Subcutaneous abdominal adipose tissue (tissue), 5 donors: ENCODE measurements at regions not wholly inside any gene's neighbourhood (a gene's known extent, or its start where the extent isn't known, plus 50 kb on each side); places are given as distances from the start of the nearest gene placed in this dataset.
"Not testable (repeated sequence)": the region's sequence is repeated elsewhere in the genome, so short reads cannot be mapped to it uniquely, and the experiment has no call there.

Experiments
- H3K27ac ChIP-seq: one replicate; pipeline ENCODE4 v1.7.0; 2013; ENCODE audit warnings: low read depth, mild to moderate bottlenecking, inconsistent platforms, low read length, moderate library complexity
- H3K27me3 ChIP-seq, 5 donors: one replicate each; pipeline ENCODE4 v1.7.0; 2013; ENCODE audit warnings: low read length in 5 of 5, inconsistent platforms in 1 of 5; ENCODE audit not compliant: control insufficient read depth in 5 of 5, insufficient read depth in 4 of 5
- H3K36me3 ChIP-seq, 5 donors: one replicate each; pipeline ENCODE4 v1.7.0; 2013; ENCODE audit warnings: low read length in 5 of 5; ENCODE audit not compliant: control insufficient read depth in 5 of 5, insufficient read depth in 5 of 5
- H3K4me1 ChIP-seq, 5 donors: one replicate each; pipeline ENCODE4 v1.7.0; 2013; ENCODE audit warnings: low read length in 5 of 5, mild to moderate bottlenecking in 3 of 5, moderate library complexity in 1 of 5; ENCODE audit not compliant: control insufficient read depth in 5 of 5, insufficient read depth in 5 of 5
- H3K4me3 ChIP-seq, 5 donors: one replicate each; pipeline ENCODE4 v1.7.0; 2013; ENCODE audit warnings: low read length in 5 of 5, low read depth in 1 of 5
- H3K9ac ChIP-seq, 5 donors: one replicate each; pipeline ENCODE4 v1.7.0; 2013; ENCODE audit warnings: low read length in 5 of 5, mild to moderate bottlenecking in 4 of 5, moderate library complexity in 3 of 5
- H3K9me3 ChIP-seq, 5 donors: one replicate each; pipeline ENCODE4 v1.7.0; 2013; ENCODE audit warnings: low read length in 5 of 5; ENCODE audit not compliant: control insufficient read depth in 5 of 5
- donor health status: healthy.
- donor health status: healthy.
- donor health status: healthy.
- donor health status: healthy.
- donor health status: healthy.

DNA sequence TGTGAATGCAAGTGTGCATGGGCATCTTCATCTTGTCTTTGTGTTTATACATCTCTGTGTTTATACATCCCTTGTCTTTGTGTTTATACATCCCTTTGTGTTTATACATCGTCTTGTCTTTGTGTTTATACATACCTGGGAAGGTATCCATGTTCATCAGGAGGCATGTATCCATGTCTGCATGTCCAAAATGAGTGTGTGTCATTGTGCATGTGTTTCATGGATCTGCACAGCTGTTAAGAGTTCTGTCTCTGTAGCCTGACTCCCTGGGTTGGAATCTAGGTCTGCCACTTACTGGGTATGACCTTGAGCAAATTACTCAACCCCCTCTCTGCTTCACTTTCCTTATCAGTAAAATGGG, 50.1 kb upstream of the SIRPA start:
- Histone ChIP-seq H3K9ac (no peak overlapping the region), H3K4me1 (peaks cover 3 to 61% (median 42%) of the 10 kb centered on the region in 5 donors), H3K27ac (no peak overlapping the region), H3K4me3 (no peak overlapping the region), H3K36me3 (no peaks in the 10 kb centered on the region), H3K27me3 (no peaks in the 10 kb centered on the region), H3K9me3 (no peaks in the 10 kb centered on the region)

- no peak overlapping the region for H3K27ac ChIP-seq
- peak overlapping the region in 1 of 5 donors; percentile 6 for H3K9ac ChIP-seq
- peaks cover 3 to 61% (median 40%) of the 10 kb centered on the region in 5 donors for H3K4me1 ChIP-seq
- H3K4me3 ChIP-seq, result no peak overlapping the region
- no peaks in the 10 kb centered on the region for H3K27me3 ChIP-seq
- no peaks in the 10 kb centered on the region for H3K36me3 ChIP-seq
- no peaks in the 10 kb centered on the region for H3K9me3 ChIP-seq
Observed at GRCh38 chr20:1844325-1845162, 50.7 kb upstream of the SIRPA start.

- H3K9ac ChIP-seq, result no peak overlapping the region
- no peak overlapping the region for H3K27ac ChIP-seq
- H3K4me3 ChIP-seq, result no peak overlapping the region
- no peaks in the 10 kb centered on the region for H3K9me3 ChIP-seq
- H3K4me1 ChIP-seq, result peaks cover 3 to 53% (median 40%) of the 10 kb centered on the region in 5 donors
- peaks cover 0 to 4% (median 2%) of the 10 kb centered on the region in 5 donors for H3K27me3 ChIP-seq
- no peaks in the 10 kb centered on the region for H3K36me3 ChIP-seq
Observed at GRCh38 chr20:1842281-1842680, 52.9 kb upstream of the SIRPA start.

DNA sequence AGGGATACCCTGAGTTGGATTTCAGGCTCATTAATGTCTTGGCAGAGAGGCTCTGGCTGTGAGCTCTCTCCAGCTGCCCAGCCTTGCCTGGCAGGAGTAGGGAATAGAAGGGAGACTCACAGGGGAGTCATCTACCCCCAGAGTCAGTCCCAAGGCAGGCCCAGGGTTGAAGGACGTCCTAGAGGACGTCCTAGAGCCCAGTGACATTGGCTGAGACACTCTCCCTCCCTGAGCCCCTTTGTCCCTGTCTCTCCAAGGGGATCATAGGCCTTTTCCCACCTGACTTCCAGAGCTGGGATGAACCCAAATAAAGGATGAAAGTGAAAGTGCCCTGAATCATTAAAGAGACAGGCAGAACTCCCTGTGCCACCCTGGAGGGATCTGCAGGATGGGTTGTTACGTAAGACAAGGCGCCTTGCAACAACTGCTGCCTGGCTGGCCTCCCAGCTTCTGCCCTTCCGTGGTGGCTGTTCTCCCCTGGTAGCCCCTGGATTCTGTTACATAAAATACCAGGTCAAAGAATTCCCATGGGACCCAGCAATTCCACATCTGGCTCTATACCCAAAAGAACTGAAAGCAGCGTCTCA, 53.6 kb upstream of the SIRPA start:
- Histone ChIP-seq H3K9me3 (no peaks in the 10 kb centered on the region), H3K27me3 (peaks cover 0 to 4% (median 2%) of the 10 kb centered on the region in 5 donors), H3K9ac (peak overlapping the region in 1 of 5 donors; percentile 8), H3K4me3 (peak overlapping the region in 3 of 5 donors; percentile 6 to 13 (median 8)), H3K4me1 (peaks cover 3 to 53% (median 40%) of the 10 kb centered on the region in 5 donors), H3K36me3 (no peaks in the 10 kb centered on the region), H3K27ac (no peak overlapping the region)

DNA sequence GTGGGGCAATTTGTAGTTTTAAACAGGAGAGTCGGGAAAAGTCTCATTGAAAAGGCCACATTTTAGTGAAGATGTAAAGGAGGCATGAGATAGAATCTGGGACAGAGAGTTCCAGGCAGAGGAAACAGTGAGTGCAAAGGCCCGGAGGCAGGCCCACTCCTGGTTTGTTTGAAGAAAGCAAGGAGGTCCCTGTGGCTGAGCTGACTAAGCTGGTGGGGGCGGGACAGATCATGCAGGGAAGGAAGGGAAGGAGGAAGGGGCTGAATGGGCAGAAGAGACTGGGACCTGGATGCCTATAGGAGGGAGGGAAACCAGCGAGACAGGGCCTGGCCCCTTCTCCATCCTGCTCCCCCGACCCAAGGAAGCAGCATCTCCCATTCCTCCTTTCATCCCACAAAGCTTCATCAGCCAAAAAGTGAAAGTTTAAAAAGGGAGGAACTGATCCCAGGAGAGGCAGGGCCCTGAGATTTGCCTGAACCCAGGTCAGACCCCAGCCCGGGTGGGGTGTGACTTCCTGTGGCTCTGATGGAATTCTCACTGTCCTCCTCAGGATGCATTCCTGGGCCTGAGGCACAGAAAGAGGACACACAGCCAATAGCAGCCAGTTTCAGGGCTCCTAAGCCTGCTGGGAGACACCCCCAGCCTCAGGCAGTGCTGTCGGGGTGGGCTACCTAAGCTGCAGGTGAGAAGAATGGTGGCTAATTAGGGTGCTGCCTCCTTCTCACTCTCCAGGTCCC, 54.2 kb upstream of the SIRPA start:
- H3K9ac ChIP-seq, result peak overlapping the region in 1 of 5 donors; percentile 8
- H3K9me3 ChIP-seq, result no peaks in the 10 kb centered on the region
- peaks cover 0 to 4% (median 2%) of the 10 kb centered on the region in 5 donors for H3K27me3 ChIP-seq
- no peak overlapping the region for H3K4me3 ChIP-seq
- H3K27ac ChIP-seq, result no peak overlapping the region
- no peaks in the 10 kb centered on the region for H3K36me3 ChIP-seq
- peaks cover 3 to 52% (median 39%) of the 10 kb centered on the region in 5 donors for H3K4me1 ChIP-seq

GRCh38 chr20:1839376-1840317, 55.6 kb upstream of the SIRPA start:
- H3K9me3 ChIP-seq, H3K27ac ChIP-seq, H3K4me3 ChIP-seq, H3K27me3 ChIP-seq, H3K9ac ChIP-seq, H3K36me3 ChIP-seq: not testable (repeated sequence)
- H3K4me1 ChIP-seq, result peaks cover 3 to 39% (median 26%) of the 10 kb centered on the region in 5 donors

GRCh38 chr20:1838556-1839279, 56.5 kb upstream of the SIRPA start:
- H3K27me3 ChIP-seq, result peaks cover 0 to 11% (median 4%) of the 10 kb centered on the region in 5 donors
- H3K27ac ChIP-seq, result no peak overlapping the region
- H3K9ac ChIP-seq, result no peak overlapping the region
- H3K9me3 ChIP-seq, result no peaks in the 10 kb centered on the region
- H3K4me1 ChIP-seq, result peaks cover 3 to 30% (median 21%) of the 10 kb centered on the region in 5 donors
- H3K36me3 ChIP-seq, result no peaks in the 10 kb centered on the region
- no peak overlapping the region for H3K4me3 ChIP-seq

GRCh38 chr20:1835186-1836035, 59.8 kb upstream of the SIRPA start:
- Histone ChIP-seq H3K36me3 (no peaks in the 10 kb centered on the region), H3K4me3 (no peak overlapping the region), H3K9me3 (no peaks in the 10 kb centered on the region), H3K27me3 (peaks cover under 1 to 20% (median 4%) of the 10 kb centered on the region in 5 donors), H3K4me1 (peaks cover under 1 to 31% (median 15%) of the 10 kb centered on the region in 5 donors), H3K9ac (no peak overlapping the region), H3K27ac (no peak overlapping the region)
